ENCODE measurements at regions not wholly inside any gene's neighbourhood (a gene's known extent, or its start where the extent isn't known, plus 50 kb on each side); places are given as distances from the start of the nearest gene placed in this dataset.
"Not testable (repeated sequence)": the region's sequence is repeated elsewhere in the genome, so short reads cannot be mapped to it uniquely, and the experiment has no call there.

DNA sequence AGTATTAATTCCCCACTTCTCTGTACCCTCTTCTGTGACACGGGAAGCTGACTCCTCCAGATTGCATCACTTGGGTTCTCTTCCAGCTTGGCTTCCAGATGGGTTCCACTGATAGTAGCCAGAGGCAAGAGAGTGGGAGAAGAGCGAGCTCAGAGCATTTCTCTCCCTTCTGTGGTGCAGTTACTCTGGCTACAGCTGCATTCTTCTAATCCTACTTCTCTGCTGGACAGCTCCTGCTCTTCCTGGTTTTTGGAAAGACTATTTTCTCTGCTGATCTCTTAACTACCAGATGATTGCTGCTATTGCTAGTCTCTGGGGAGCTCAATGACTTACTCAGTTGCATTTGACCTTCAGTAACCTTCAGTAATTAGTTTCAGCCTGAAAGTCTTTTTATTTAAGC lies 187.5 kb upstream of the MAP2 start:
- DNase-seq (ENCODE audit: low spot score) = no peak
- H3K4me3 ChIP-seq = no peak overlapping the region
- no peak overlapping the region for H3K27ac ChIP-seq
- no peak for TF ChIP-seq CTCF (IDR thresholded peaks at IDR 0.05)

GRCh38 chr2:209238765-209239584 lies 184.9 kb upstream of the MAP2 start:
- no peak for TF ChIP-seq CTCF (IDR thresholded peaks at IDR 0.05)
- DNase-seq (ENCODE audit: low spot score) = no peak
- Histone ChIP-seq H3K27ac (no peak overlapping the region), H3K4me3 (no peak overlapping the region)

- Histone ChIP-seq H3K27ac (no peak overlapping the region), H3K4me3 (no peak overlapping the region)
- no peak for DNase-seq (ENCODE audit: low spot score)
- no peak for TF ChIP-seq CTCF (IDR thresholded peaks at IDR 0.05)
Measured at GRCh38 chr2:209239585-209239938, 184.3 kb upstream of the MAP2 start.

DNA sequence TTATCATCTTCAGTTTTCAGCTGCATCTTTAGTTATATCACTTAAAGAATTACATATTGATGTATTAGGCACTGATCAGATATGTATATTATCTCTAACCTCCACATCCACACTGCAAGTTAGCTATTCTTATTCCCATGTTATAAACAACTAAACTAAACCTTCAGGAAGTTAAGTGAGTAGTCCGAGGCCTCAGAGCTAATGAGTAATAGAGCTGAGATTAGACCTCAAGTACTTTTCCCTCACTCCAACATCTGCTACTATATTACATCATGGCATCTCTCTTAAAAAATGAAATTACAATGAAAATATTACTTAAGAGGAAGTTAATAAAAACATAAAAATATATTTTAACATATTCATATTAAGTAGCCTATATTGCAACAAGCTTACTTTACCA lies 183.6 kb upstream of the MAP2 start:
- no peak overlapping the region for H3K4me3 ChIP-seq
- no peak for TF ChIP-seq CTCF (IDR thresholded peaks at IDR 0.05)
- DNase-seq (ENCODE audit: low spot score) = no peak
- H3K27ac ChIP-seq = no peak overlapping the region

DNA sequence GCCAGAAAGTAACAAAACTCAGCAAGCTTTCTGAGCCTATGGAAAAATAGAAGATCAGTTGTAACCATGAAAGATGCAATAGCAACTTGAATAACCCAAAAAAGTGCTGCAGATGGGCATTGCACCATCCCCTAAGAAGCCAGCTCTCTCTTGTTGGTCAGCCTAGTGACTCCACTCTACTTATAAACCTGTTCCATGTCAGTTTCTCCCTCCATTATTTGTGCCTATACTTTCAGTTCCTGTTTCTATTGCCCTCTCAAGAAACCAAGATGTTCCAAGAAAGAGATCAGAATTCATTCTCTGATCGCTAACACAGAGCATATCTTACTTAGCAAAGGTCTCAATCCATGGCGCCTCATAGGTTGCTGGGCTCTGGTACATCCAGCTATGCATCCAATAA lies 170.3 kb upstream of the MAP2 start:
- DNase-seq (ENCODE audit: low spot score) = no peak
- TF ChIP-seq CTCF (IDR thresholded peaks at IDR 0.05) = no peak
- H3K4me3 ChIP-seq = no peak overlapping the region
- H3K27ac ChIP-seq = no peak overlapping the region

- DNase-seq (ENCODE audit: low spot score) = no peak
- Histone ChIP-seq H3K27ac (no peak overlapping the region), H3K4me3 (no peak overlapping the region)
- no peak for TF ChIP-seq CTCF (IDR thresholded peaks at IDR 0.05)
Measured at GRCh38 chr2:209259767-209260166, 164.1 kb upstream of the MAP2 start.

GRCh38 chr2:209260281-209260680 lies 163.6 kb upstream of the MAP2 start:
- Histone ChIP-seq H3K4me3 (no peak overlapping the region), H3K27ac (no peak overlapping the region)
- no peak for DNase-seq (ENCODE audit: low spot score)
- no peak for TF ChIP-seq CTCF (IDR thresholded peaks at IDR 0.05)

DNA sequence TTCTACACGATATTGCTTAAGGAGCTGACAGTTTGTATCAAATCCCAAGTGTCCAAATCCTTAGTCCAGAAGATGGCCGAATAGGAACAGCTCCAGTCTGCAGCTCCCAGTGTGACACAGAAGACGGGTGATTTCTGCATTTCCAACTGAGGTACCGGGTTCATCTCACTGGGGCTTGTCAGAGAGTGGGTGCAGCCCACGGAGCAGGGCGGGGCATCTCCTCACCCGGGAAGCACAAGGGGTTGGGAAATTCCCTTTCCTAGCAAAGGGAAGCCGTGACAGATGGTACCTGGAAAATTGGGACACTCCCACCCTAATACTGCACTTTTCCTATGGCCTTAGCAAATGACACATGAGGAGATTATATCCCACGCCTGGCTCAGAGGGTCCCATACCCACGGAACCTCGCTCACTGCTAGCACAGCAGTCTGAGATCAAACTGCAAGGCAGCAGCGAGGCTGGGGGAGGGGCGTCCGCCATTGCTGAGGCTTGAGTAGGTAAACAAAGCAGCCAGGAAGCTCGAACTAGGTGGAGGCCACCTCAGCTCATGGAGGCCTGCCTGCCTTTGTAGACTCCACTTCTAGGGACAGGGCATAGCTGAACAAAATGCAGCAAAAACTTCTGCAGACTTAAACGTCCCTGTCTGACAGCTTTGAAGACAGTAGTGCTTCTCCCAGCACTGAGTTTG lies 162.3 kb upstream of the MAP2 start:
- H3K27ac ChIP-seq; H3K4me3 ChIP-seq; DNase-seq (ENCODE audit: low spot score): not testable (repeated sequence)
